Prostate gland (tissue), 2 donors: ENCODE measurements at regions not wholly inside any gene's neighbourhood (a gene's known extent, or its start where the extent isn't known, plus 50 kb on each side); places are given as distances from the start of the nearest gene placed in this dataset.
"Not testable (repeated sequence)": the region's sequence is repeated elsewhere in the genome, so short reads cannot be mapped to it uniquely, and the experiment has no call there.

Experiments used
- DNase-seq: peaks from one replicate; pipeline ENCODE4 v3.0.0-alpha.2; 2019; ENCODE audit warnings: low spot score
- H3K27ac ChIP-seq, 2 donors: fragments of 200-600 bp; sonication (generic); 2 replicates each; pipeline ENCODE4 v1.5.1; 2017 to 2019
- H3K27me3 ChIP-seq: fragments of 200-600 bp; sonication (generic); replicated peaks from 2 replicates; pipeline ENCODE4 v1.5.1; 2019; ENCODE audit not compliant: insufficient read depth
- H3K36me3 ChIP-seq, 2 donors: fragments of 200-600 bp; sonication (generic); 1 replicate in 1 of 2; 2 replicates in 1 of 2; pipeline versions ENCODE4 v1.5.1 to v1.8.1; 2017 to 2019
- H3K4me1 ChIP-seq: fragments of 200-600 bp; sonication (generic); replicated peaks from 2 replicates; pipeline ENCODE4 v1.5.1; 2019
- H3K4me3 ChIP-seq, 2 donors: fragments of 200-600 bp; sonication (generic); 2 replicates each; pipeline ENCODE4 v1.5.1; 2017 to 2019
- H3K9me3 ChIP-seq: fragments of 200-600 bp; sonication (generic); 2 replicates; pipeline ENCODE4 v1.5.1; 2017
- POLR2A ChIP-seq: fragments of 450-650 bp; IDR thresholded peaks from one replicate; pipeline ENCODE4 v1.6.1; 2016; ENCODE audit warnings: antibody characterized with exemption, mild to moderate bottlenecking
- POLR2AphosphoS5 ChIP-seq: sonication (generic); formaldehyde crosslinking; IDR thresholded peaks from one replicate; pipeline ENCODE4 v1.6.1; 2017; ENCODE audit warnings: antibody characterized with exemption
- WGBS: methylation state at CpG from one replicate; pipeline ENCODE4 v1.1.5; 2018; 5-methylcytosine and 5-hydroxymethylcytosine counted together
- intact Hi-C: fragments of 100-400 bp; cut with DNase I; formaldehyde crosslinking; loops from one replicate; pipeline ENCODE4 v1.14.2; 2022
- TF ChIP-seq, protein P1 (sequence below), 4 experiments: fragments of 200-600 bp in 2 of 4; fragments of 450-650 bp in 2 of 4; sonication (generic) in 2 of 4; IDR thresholded peaks; 1 replicate in 3 of 4; 2 replicates in 1 of 4; pipeline ENCODE4 v1.5.1; 2016 to 2019; ENCODE audit warnings: antibody characterized with exemption in 4 of 4, mild to moderate bottlenecking in 2 of 4, moderate library complexity in 2 of 4

DNA sequence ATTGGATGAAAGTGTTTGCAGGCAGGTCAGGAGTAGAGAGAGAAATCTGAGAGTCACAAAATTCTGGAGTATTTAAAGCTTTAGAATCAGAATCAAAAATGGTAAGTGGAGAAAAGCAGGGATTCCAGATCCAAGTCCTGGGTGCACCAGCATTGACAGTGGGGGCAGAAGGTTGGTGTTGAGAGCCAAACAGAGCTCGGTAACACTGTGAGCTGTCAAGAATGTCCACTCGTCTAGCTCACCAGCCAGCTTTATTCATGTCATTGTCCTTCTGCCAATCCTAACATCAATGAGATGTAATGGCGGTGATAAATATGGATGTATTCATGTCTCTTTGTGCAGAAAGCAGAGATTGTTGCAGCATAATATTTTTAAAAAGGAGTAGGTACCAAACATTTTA lies 128.8 kb downstream of the KLF6 start:
- H3K27me3 ChIP-seq = no peaks in the 10 kb centered on the region
- H3K4me1 ChIP-seq = no peaks in the 10 kb centered on the region
- TF ChIP-seq POLR2AphosphoS5 (no peak), POLR2A (no peak)
- TF ChIP-seq, protein P1, sequence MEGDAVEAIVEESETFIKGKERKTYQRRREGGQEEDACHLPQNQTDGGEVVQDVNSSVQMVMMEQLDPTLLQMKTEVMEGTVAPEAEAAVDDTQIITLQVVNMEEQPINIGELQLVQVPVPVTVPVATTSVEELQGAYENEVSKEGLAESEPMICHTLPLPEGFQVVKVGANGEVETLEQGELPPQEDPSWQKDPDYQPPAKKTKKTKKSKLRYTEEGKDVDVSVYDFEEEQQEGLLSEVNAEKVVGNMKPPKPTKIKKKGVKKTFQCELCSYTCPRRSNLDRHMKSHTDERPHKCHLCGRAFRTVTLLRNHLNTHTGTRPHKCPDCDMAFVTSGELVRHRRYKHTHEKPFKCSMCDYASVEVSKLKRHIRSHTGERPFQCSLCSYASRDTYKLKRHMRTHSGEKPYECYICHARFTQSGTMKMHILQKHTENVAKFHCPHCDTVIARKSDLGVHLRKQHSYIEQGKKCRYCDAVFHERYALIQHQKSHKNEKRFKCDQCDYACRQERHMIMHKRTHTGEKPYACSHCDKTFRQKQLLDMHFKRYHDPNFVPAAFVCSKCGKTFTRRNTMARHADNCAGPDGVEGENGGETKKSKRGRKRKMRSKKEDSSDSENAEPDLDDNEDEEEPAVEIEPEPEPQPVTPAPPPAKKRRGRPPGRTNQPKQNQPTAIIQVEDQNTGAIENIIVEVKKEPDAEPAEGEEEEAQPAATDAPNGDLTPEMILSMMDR (IDR thresholded peaks at IDR 0.05) = no peak
- DNase-seq = no peak
- no peaks in the 10 kb centered on the region for H3K36me3 ChIP-seq
- 52% methylated on average over 3 of the region's 3 CpGs for WGBS
- no peaks in the 10 kb centered on the region for H3K9me3 ChIP-seq
- H3K27ac ChIP-seq = no peak overlapping the region
- H3K4me3 ChIP-seq = no peak overlapping the region
- intact Hi-C loops = no loop called here

DNA sequence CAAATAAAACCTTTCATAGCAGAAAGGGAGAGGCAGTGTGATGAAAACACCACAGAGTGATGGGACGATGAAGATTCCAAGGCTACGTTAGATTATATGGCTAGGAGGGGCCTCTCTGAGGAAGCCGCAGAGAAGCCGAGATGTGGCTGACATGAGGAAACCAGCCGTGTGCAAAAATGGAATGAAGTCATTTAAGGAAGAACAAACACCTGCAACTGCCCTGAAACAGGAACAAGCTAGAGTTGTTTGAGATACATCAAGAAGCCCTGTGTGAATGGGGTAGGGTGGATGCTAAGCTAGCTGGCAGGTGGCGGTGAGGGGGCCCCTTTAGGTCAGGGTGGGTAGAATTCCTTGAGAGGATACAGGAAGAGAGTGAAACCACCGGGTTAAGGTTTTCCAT lies 129.5 kb downstream of the KLF6 start:
- Histone ChIP-seq H3K27ac (no peak overlapping the region), H3K4me1 (no peaks in the 10 kb centered on the region), H3K9me3 (no peaks in the 10 kb centered on the region), H3K27me3 (no peaks in the 10 kb centered on the region), H3K4me3 (no peak overlapping the region), H3K36me3 (no peaks in the 10 kb centered on the region)
- intact Hi-C loops = no loop called here
- TF ChIP-seq POLR2AphosphoS5 = no peak
- no peak for TF ChIP-seq POLR2A
- TF ChIP-seq, protein P1 (IDR thresholded peaks at IDR 0.05) = no peak
- no peak for DNase-seq
- WGBS = 76% methylated on average over 7 of the region's 7 CpGs

DNA sequence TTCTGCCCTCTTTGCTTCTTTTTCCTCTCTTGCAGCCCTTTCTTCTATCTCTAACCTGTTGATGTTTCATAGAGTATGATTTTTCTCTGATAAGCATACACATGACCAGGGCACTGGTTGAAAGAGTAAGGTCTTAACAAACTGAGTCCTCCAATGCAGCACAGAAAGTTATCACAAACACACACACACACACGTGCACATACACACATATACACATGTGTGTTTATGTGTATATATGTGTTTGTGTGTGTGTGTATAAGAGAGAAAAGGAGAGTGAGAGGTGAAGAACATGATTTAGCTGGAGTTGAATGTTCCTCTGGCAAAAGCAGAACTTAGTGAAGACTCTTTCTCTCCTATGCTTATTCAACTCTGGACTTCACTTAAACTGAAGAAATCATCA lies 130.0 kb downstream of the KLF6 start:
- Histone ChIP-seq H3K36me3 (no peaks in the 10 kb centered on the region), H3K4me3 (no peak overlapping the region), H3K9me3 (no peaks in the 10 kb centered on the region), H3K27ac (no peak overlapping the region), H3K27me3 (no peaks in the 10 kb centered on the region), H3K4me1 (no peaks in the 10 kb centered on the region)
- intact Hi-C loops = no loop called here
- 77% methylated on average over 1 of the region's 1 CpG for WGBS
- TF ChIP-seq, protein P1 (IDR thresholded peaks at IDR 0.05) = no peak
- TF ChIP-seq POLR2A = no peak
- TF ChIP-seq POLR2AphosphoS5 = no peak
- no peak for DNase-seq

DNA sequence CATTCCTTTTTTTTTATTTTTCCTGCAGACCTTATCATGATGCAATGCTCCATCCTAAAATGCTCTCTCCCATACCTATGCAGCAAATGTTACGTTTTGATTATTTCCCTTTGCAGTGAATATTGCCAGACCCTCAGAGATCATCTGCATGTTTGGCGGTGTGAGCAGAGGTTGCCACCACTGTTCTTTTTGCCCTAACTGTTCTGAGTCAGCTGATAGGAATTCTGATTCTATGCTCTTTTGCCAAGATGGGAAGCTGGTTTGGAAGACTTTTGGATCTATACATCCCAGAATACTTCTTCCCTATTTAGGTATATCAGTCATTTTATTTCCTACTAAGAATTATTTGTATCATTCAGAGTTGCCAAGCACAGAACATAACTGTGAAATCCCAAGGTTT lies 130.5 kb downstream of the KLF6 start:
- Histone ChIP-seq H3K4me1 (no peaks in the 10 kb centered on the region), H3K27me3 (no peaks in the 10 kb centered on the region), H3K9me3 (no peaks in the 10 kb centered on the region), H3K36me3 (no peaks in the 10 kb centered on the region), H3K4me3 (no peak overlapping the region), H3K27ac (no peak overlapping the region)
- TF ChIP-seq, protein P1 (IDR thresholded peaks at IDR 0.05) = no peak
- TF ChIP-seq POLR2A = no peak
- no peak for TF ChIP-seq POLR2AphosphoS5
- intact Hi-C loops = no loop called here
- WGBS = 66% methylated on average over 2 of the region's 2 CpGs
- no peak for DNase-seq

DNA sequence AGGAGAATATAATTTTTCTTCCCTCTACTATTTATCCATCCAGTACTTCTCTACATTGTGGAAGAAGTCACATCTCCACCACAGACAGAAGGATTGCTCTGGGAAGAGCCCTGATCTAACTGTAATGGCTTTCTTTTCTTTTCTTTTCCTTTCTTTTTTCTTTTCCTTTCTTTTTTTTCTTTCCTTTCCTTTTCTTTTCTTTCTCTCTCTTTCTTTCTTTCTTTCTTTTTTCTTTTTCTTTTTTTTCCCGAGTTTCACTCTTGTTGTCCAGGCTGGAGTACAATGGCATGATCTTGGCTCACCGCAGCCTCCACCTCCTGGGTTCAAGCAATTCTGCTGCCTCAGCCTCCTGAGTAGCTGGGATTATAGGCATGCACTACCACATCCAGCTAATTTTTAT lies 131.7 kb downstream of the KLF6 start:
- WGBS = 97% methylated on average over 2 of the region's 2 CpGs
- H3K4me3 ChIP-seq, intact Hi-C loops, H3K9me3 ChIP-seq, DNase-seq, H3K27me3 ChIP-seq, H3K36me3 ChIP-seq, H3K4me1 ChIP-seq, H3K27ac ChIP-seq: not testable (repeated sequence)

DNA sequence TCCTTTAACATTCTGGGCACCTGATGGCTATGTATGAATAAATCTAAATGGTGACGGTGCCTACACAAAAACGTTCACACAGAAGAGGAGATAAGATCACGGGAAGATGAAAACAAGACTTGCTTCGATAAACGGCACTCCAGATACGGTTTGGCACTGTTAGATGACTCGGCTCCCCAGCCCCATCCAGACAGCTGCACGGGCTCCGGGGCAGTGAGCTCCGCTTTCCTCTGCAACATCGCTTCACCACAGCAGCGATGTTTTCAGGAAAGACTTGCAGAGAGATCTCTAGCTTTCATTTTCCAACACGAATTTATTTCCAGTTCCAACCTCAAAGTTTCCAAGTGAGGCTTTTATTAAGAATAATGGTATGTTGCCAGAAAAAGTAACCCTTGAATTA lies 132.1 kb downstream of the KLF6 start:
- no peak for TF ChIP-seq POLR2AphosphoS5
- TF ChIP-seq, protein P1 (IDR thresholded peaks at IDR 0.05) = no peak
- no peak for TF ChIP-seq POLR2A
- 38% methylated on average over 13 of the region's 13 CpGs for WGBS
- Histone ChIP-seq H3K4me1 (no peaks in the 10 kb centered on the region), H3K4me3 (no peak overlapping the region), H3K36me3 (no peaks in the 10 kb centered on the region), H3K9me3 (no peaks in the 10 kb centered on the region), H3K27me3 (no peaks in the 10 kb centered on the region), H3K27ac (no peak overlapping the region)
- no peak for DNase-seq
- intact Hi-C loops = no loop called here
